Mesenchymal stem cell (in vitro differentiated cells and primary cell): ENCODE measurements at regions not wholly inside any gene's neighbourhood (a gene's known extent, or its start where the extent isn't known, plus 50 kb on each side); places are given as distances from the start of the nearest gene placed in this dataset.
A peak's percentile ranks its signal among the peaks of the same experiment; 100 is the strongest.
"Not testable (repeated sequence)": the region's sequence is repeated elsewhere in the genome, so short reads cannot be mapped to it uniquely, and the experiment has no call there.

Experiments used
- DNase-seq: peaks from one replicate; pipeline ENCODE4 v3.0.0-alpha.2; 2013
- H2AFZ ChIP-seq: one replicate; pipeline ENCODE4 v1.6.1; 2013; ENCODE audit warnings: low read depth, mild to moderate bottlenecking, control low read depth, inconsistent platforms, low read length, moderate library complexity
- H2AK5ac ChIP-seq: 2 replicates; pipeline ENCODE4 v1.6.1; 2013; ENCODE audit warnings: low read length, moderate library complexity, mild to moderate bottlenecking, inconsistent platforms; ENCODE audit not compliant: severe bottlenecking
- H2BK120ac ChIP-seq: one replicate; pipeline ENCODE4 v1.6.1; 2013; ENCODE audit warnings: low read depth, mild to moderate bottlenecking, inconsistent platforms, low read length, moderate library complexity
- H2BK12ac ChIP-seq, 2 experiments: one replicate each; pipeline ENCODE4 v1.6.1; 2013; ENCODE audit warnings: inconsistent platforms in 2 of 2, low read length in 2 of 2, mild to moderate bottlenecking in 2 of 2, moderate library complexity in 2 of 2, control low read depth in 1 of 2
- H2BK15ac ChIP-seq: one replicate; pipeline ENCODE4 v1.6.1; 2013; ENCODE audit warnings: mild to moderate bottlenecking, low read depth, inconsistent platforms; ENCODE audit not compliant: poor library complexity, severe bottlenecking
- H2BK5ac ChIP-seq: 2 replicates; pipeline ENCODE4 v1.6.1; 2013; ENCODE audit warnings: low read depth, mild to moderate bottlenecking, low read length, control low read depth, inconsistent platforms; ENCODE audit not compliant: poor library complexity, severe bottlenecking
- H3K14ac ChIP-seq, 2 experiments: one replicate each; pipeline ENCODE4 v1.6.1; 2013; ENCODE audit warnings: inconsistent platforms in 2 of 2, low read length in 2 of 2, control low read depth in 1 of 2, mild to moderate bottlenecking in 1 of 2, moderate library complexity in 1 of 2
- H3K18ac ChIP-seq, 2 experiments: one replicate each; pipeline ENCODE4 v1.6.1; 2013; ENCODE audit warnings: inconsistent platforms in 2 of 2, low read length in 2 of 2, control low read depth in 1 of 2, low read depth in 1 of 2, mild to moderate bottlenecking in 1 of 2
- H3K23ac ChIP-seq, 2 experiments: one replicate each; pipeline ENCODE4 v1.6.1; 2013; ENCODE audit warnings: inconsistent platforms in 2 of 2, low read length in 2 of 2, mild to moderate bottlenecking in 2 of 2, moderate library complexity in 2 of 2, control low read depth in 1 of 2
- H3K27ac ChIP-seq: 2 replicates; pipeline ENCODE4 v1.5.1; 2013; ENCODE audit warnings: mild to moderate bottlenecking, moderate library complexity, low read length, control low read depth, inconsistent platforms; ENCODE audit not compliant: poor library complexity, severe bottlenecking
- H3K27me3 ChIP-seq, 2 experiments: 2 replicates each; pipeline versions ENCODE4 v1.6.1 to v1.7.0; 2013; ENCODE audit warnings: low read length in 2 of 2, mild to moderate bottlenecking in 2 of 2, moderate library complexity in 2 of 2, control low read depth in 1 of 2, inconsistent platforms in 1 of 2; ENCODE audit not compliant: control insufficient read depth in 1 of 2, insufficient read depth in 1 of 2
- H3K36me3 ChIP-seq, 2 experiments: 2 replicates each; pipeline versions ENCODE4 v1.6.1 to v1.7.0; 2013; ENCODE audit warnings: low read length in 2 of 2, control low read depth in 1 of 2, inconsistent platforms in 1 of 2, low read depth in 1 of 2, mild to moderate bottlenecking in 1 of 2; ENCODE audit not compliant: insufficient read depth in 2 of 2, control insufficient read depth in 1 of 2
- H3K4ac ChIP-seq, 2 experiments: one replicate each; pipeline ENCODE4 v1.6.1; 2013; ENCODE audit warnings: inconsistent platforms in 2 of 2, low read length in 2 of 2, mild to moderate bottlenecking in 2 of 2, moderate library complexity in 2 of 2, control low read depth in 1 of 2, low read depth in 1 of 2
- H3K4me1 ChIP-seq: 2 replicates; pipeline ENCODE4 v1.6.1; 2013; ENCODE audit warnings: low read depth, low read length, control low read depth; ENCODE audit not compliant: control insufficient read depth, insufficient read depth
- H3K4me2 ChIP-seq: 2 replicates; pipeline ENCODE4 v1.6.1; 2013; ENCODE audit warnings: low read length, mild to moderate bottlenecking, inconsistent platforms; ENCODE audit not compliant: poor library complexity, severe bottlenecking
- H3K4me3 ChIP-seq, 2 experiments: 2 replicates each; pipeline versions ENCODE4 v1.5.1 to v1.7.0; 2013; ENCODE audit warnings: low read length in 2 of 2, mild to moderate bottlenecking in 2 of 2, control low read depth in 1 of 2, low read depth in 1 of 2; ENCODE audit not compliant: insufficient read depth in 1 of 2
- H3K79me1 ChIP-seq: replicated peaks from 2 replicates; pipeline ENCODE4 v1.6.1; 2013; ENCODE audit warnings: mild to moderate bottlenecking, control low read depth, low read length, inconsistent platforms; ENCODE audit not compliant: poor library complexity, severe bottlenecking
- H3K9ac ChIP-seq: 2 replicates; pipeline ENCODE4 v1.7.0; 2013; ENCODE audit warnings: mild to moderate bottlenecking, low read length, moderate library complexity
- H3K9me3 ChIP-seq: 2 replicates; pipeline ENCODE4 v1.7.0; 2013; ENCODE audit warnings: mild to moderate bottlenecking, low read length; ENCODE audit not compliant: control insufficient read depth
- H4K8ac ChIP-seq: one replicate; pipeline ENCODE4 v1.6.1; 2013; ENCODE audit warnings: inconsistent platforms, mild to moderate bottlenecking, low read length, moderate library complexity
- H4K91ac ChIP-seq: one replicate; pipeline ENCODE4 v1.6.1; 2013; ENCODE audit warnings: mild to moderate bottlenecking, low read length, inconsistent platforms
- WGBS: methylation state at CpG from one replicate; pipeline ENCODE4 v1.1.7; 2013; ENCODE audit warnings: mixed read lengths; 5-methylcytosine and 5-hydroxymethylcytosine counted together

GRCh38 chr6:25160134-25160533 is 119.0 kb upstream of the CARMIL1 start:
- not testable (repeated sequence) for H2BK5ac ChIP-seq, H3K9ac ChIP-seq

DNA sequence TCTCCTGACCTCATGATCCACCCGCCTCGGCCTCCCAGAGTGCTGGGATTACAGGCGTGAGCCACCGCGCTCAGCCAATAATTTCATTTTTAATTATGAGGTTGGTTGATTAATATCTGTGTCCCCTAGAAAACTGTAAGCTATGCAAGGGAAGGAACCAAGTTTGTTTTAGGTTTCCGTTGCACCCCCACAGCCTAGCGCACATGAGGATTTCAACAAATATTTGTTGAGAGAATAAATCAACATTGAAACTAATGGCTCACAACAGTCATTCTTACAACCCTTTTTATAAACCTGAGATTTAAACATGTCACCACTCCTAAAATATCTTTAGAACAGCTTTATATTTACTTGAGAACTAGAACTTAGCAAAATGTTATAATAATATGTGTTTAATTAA is 114.0 kb upstream of the CARMIL1 start:
- Histone ChIP-seq H2BK120ac (no peak overlapping the region), H2BK12ac (no peak overlapping the region), H4K8ac (no peak overlapping the region), H3K4ac (no peak overlapping the region), H3K9ac (no peak overlapping the region), H3K27me3 (no peaks in the 10 kb centered on the region), H4K91ac (no peak overlapping the region), H2AFZ (no peak overlapping the region), H3K27ac (no peak overlapping the region), H2AK5ac (no peak overlapping the region), H3K14ac (no peak overlapping the region), H3K79me1 (no peaks in the 10 kb centered on the region), H3K23ac (no peak overlapping the region), H3K9me3 (no peaks in the 10 kb centered on the region), H3K4me3 (no peak overlapping the region), H2BK15ac (no peak overlapping the region), H3K4me1 (no peaks in the 10 kb centered on the region), H3K18ac (no peak overlapping the region), H3K4me2 (no peak overlapping the region), H2BK5ac (no peak overlapping the region), H3K36me3 (no peaks in the 10 kb centered on the region)
- WGBS: 97% methylated on average over 7 of the region's 7 CpGs
- no peak for DNase-seq

More at GRCh38 chr6:25160134-25160533, 119.0 kb upstream of the CARMIL1 start:
- not testable (repeated sequence) for H4K8ac ChIP-seq, H3K27ac ChIP-seq, H2BK15ac ChIP-seq, H3K23ac ChIP-seq, H2BK120ac ChIP-seq, H3K79me1 ChIP-seq, H3K4ac ChIP-seq, DNase-seq, H3K14ac ChIP-seq, H3K4me2 ChIP-seq, H3K36me3 ChIP-seq, H2BK12ac ChIP-seq, H3K27me3 ChIP-seq, H3K18ac ChIP-seq, H3K4me3 ChIP-seq, H2AFZ ChIP-seq, H4K91ac ChIP-seq, H3K4me1 ChIP-seq, H2AK5ac ChIP-seq
- H3K9me3 ChIP-seq: peaks cover 16% of the 10 kb centered on the region

GRCh38 chr6:25165800-25166199 is 113.4 kb upstream of the CARMIL1 start:
- Histone ChIP-seq H2BK12ac (no peak overlapping the region), H2BK120ac (no peak overlapping the region), H3K36me3 (no peaks in the 10 kb centered on the region), H2BK15ac (no peak overlapping the region), H3K14ac (no peak overlapping the region), H4K8ac (no peak overlapping the region), H3K9me3 (no peaks in the 10 kb centered on the region), H3K4me1 (no peaks in the 10 kb centered on the region), H3K27me3 (no peaks in the 10 kb centered on the region), H3K4me2 (no peak overlapping the region), H3K4ac (no peak overlapping the region), H4K91ac (no peak overlapping the region), H3K27ac (no peak overlapping the region), H2BK5ac (no peak overlapping the region), H2AK5ac (no peak overlapping the region), H3K9ac (no peak overlapping the region), H3K18ac (no peak overlapping the region), H3K23ac (no peak overlapping the region), H2AFZ (no peak overlapping the region), H3K4me3 (no peak overlapping the region), H3K79me1 (no peaks in the 10 kb centered on the region)
- 100% methylated on average over 1 of the region's 1 CpG for WGBS
- no peak for DNase-seq

DNA sequence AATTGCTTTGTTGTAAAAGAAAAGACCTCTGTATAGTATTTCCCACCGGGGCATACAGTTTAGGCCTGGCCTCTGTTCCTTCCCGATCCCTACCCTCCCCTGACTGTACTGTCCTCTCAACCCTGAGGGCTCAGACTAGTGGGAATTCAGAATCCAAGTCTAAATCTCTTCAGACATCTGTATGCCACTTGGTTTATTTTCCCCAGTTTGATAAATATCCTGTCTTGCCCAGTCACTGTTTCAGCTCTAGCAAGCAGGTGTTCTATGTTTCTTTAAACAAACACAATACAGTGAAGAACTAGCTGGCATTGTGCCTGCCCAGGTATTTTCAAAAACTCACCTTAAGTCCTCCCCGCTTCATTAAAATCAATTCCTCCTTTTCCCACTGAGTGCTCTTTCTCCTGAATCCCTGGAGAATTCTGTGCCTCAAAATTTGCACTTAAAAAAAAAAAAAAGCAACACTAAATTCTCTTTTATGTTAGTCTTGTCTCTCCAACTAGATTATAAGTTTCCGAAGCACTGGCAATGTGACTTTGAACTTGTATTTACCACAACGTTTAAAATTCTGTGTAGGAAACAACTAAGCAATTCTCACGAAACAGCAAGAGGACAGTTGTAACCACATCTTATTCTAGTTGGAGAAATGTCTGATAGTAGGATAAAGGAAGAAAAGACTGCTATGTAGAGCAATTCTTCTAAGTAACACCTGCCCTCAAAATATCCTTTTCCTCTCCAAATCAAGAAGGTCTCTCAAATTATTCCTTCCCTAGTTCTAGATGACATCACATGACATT is 112.0 kb upstream of the CARMIL1 start:
- no peak overlapping the region for H2BK5ac ChIP-seq
- H4K91ac ChIP-seq: no peak overlapping the region
- H3K9me3 ChIP-seq: no peaks in the 10 kb centered on the region
- no peaks in the 10 kb centered on the region for H3K27me3 ChIP-seq
- H3K4me1 ChIP-seq: no peaks in the 10 kb centered on the region
- H3K79me1 ChIP-seq: no peaks in the 10 kb centered on the region
- no peaks in the 10 kb centered on the region for H3K36me3 ChIP-seq
- no peak overlapping the region for H3K4ac ChIP-seq
- peak overlapping the region; percentile 35 for H4K8ac ChIP-seq
- H2BK12ac ChIP-seq: no peak overlapping the region
- H2AFZ ChIP-seq: no peak overlapping the region
- H2BK15ac ChIP-seq: no peak overlapping the region
- no peak overlapping the region for H3K23ac ChIP-seq
- H2AK5ac ChIP-seq: no peak overlapping the region
- H3K4me2 ChIP-seq: no peak overlapping the region
- WGBS: 79% methylated on average over 5 of the region's 6 CpGs
- H3K27ac ChIP-seq: no peak overlapping the region
- H2BK120ac ChIP-seq: no peak overlapping the region
- H3K9ac ChIP-seq: no peak overlapping the region
- DNase-seq: no peak
- no peak overlapping the region for H3K4me3 ChIP-seq
- H3K14ac ChIP-seq: no peak overlapping the region
- H3K18ac ChIP-seq: no peak overlapping the region
